Endodermal cell (in vitro differentiated cells): ENCODE measurements at regions not wholly inside any gene's neighbourhood (a gene's known extent, or its start where the extent isn't known, plus 50 kb on each side); places are given as distances from the start of the nearest gene placed in this dataset.

Experiments
- DNase-seq: peaks from one replicate; pipeline ENCODE4 v3.0.0-alpha.2; 2017
- H3K27ac ChIP-seq: 2 replicates; pipeline ENCODE4 v1.5.1; 2013; ENCODE audit warnings: mild to moderate bottlenecking, low read depth, low read length, moderate library complexity
- H3K27me3 ChIP-seq: 2 replicates; pipeline ENCODE4 v1.6.1; 2013; ENCODE audit warnings: mild to moderate bottlenecking, low read length, moderate library complexity; ENCODE audit not compliant: insufficient read depth, control insufficient read depth, poor library complexity, severe bottlenecking
- H3K36me3 ChIP-seq: 2 replicates; pipeline ENCODE4 v1.7.0; 2013; ENCODE audit warnings: mild to moderate bottlenecking, low read length, moderate library complexity; ENCODE audit not compliant: control insufficient read depth, insufficient read depth
- H3K4me1 ChIP-seq: one replicate; pipeline ENCODE4 v1.7.0; 2013; ENCODE audit warnings: low read length; ENCODE audit not compliant: control insufficient read depth, insufficient read depth
- H3K4me3 ChIP-seq: 2 replicates; pipeline ENCODE4 v1.5.1; 2013; ENCODE audit warnings: mild to moderate bottlenecking, low read length, moderate library complexity
- H3K9ac ChIP-seq: 2 replicates; pipeline ENCODE4 v1.6.1; 2013; ENCODE audit warnings: mild to moderate bottlenecking, low read length, moderate library complexity; ENCODE audit not compliant: poor library complexity, severe bottlenecking; ENCODE audit errors: extremely low read depth
- H3K9me3 ChIP-seq: 2 replicates; pipeline ENCODE4 v1.6.1; 2013; ENCODE audit warnings: mild to moderate bottlenecking, low read length, moderate library complexity; ENCODE audit not compliant: control insufficient read depth
- H3K27ac Mint-ChIP-seq: 2 replicates; pipeline ENCODE4 v1.8.0; 2020; ENCODE audit warnings: mixed read lengths
- H3K27me3 Mint-ChIP-seq: 2 replicates; pipeline ENCODE4 v1.8.0; 2021; ENCODE audit warnings: mild to moderate bottlenecking, mixed read lengths; ENCODE audit not compliant: insufficient read depth
- H3K36me3 Mint-ChIP-seq: 2 replicates; pipeline ENCODE4 v1.8.0; 2020; ENCODE audit warnings: low read depth, mixed read lengths
- H3K4me1 Mint-ChIP-seq: 2 replicates; pipeline ENCODE4 v1.8.0; 2020; ENCODE audit warnings: mixed read lengths
- H3K4me3 Mint-ChIP-seq: 2 replicates; pipeline ENCODE4 v1.8.0; 2020; ENCODE audit warnings: mild to moderate bottlenecking, moderate library complexity, mixed read lengths
- H3K9me3 Mint-ChIP-seq: 2 replicates; pipeline ENCODE4 v1.8.0; 2020; ENCODE audit warnings: mild to moderate bottlenecking, mixed read lengths
- WGBS, 2 experiments: methylation state at CpG; one replicate each; pipeline versions ENCODE4 v1.1.5 to v1.1.7; 2013; ENCODE audit warnings: missing lambda C conversion rate in 2 of 2, mixed read lengths in 1 of 2; ENCODE audit not compliant: insufficient coverage in 1 of 2, insufficient read length in 1 of 2; 5-methylcytosine and 5-hydroxymethylcytosine counted together
- TF ChIP-seq, protein P1 (sequence below): fragments of 200-600 bp; sonication (generic); conservative IDR thresholded peaks from 2 replicates; pipeline ENCODE4 v1.5.0; 2021; ENCODE audit warnings: antibody characterized with exemption, mild to moderate bottlenecking

DNA sequence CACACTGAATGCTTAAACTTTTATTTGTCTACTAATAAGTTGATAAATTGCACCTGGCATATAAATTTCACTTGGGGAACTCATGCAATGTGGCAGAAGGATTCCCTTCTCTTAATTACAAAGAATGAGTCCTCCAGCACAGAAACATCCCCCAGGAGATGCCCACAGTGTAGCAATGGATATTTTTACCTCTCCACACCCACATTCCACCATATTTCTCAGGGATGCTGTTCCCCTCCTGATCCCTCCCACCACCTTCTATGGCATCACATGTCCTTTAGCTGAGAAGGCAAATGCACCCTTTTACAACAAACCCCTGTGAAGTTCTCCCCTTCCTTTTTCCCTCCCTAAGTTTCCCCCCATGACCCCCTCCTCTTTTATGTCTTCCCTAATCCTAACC, 56.1 kb upstream of the UBASH3B start:
- Mint-ChIP-seq H3K27ac (no peak overlapping the region), H3K27me3 (peaks cover 3% of the 10 kb centered on the region), H3K4me3 (no peak overlapping the region), H3K4me1 (peaks cover 6% of the 10 kb centered on the region), H3K36me3 (no peaks in the 10 kb centered on the region), H3K9me3 (no peaks in the 10 kb centered on the region)
- Histone ChIP-seq H3K9me3 (no peaks in the 10 kb centered on the region), H3K9ac (no peak overlapping the region), H3K27me3 (no peaks in the 10 kb centered on the region), H3K4me1 (no peaks in the 10 kb centered on the region), H3K36me3 (no peaks in the 10 kb centered on the region), H3K4me3 (no peak overlapping the region), H3K27ac (no peak overlapping the region)
- no peak for DNase-seq
- TF ChIP-seq, protein P1, sequence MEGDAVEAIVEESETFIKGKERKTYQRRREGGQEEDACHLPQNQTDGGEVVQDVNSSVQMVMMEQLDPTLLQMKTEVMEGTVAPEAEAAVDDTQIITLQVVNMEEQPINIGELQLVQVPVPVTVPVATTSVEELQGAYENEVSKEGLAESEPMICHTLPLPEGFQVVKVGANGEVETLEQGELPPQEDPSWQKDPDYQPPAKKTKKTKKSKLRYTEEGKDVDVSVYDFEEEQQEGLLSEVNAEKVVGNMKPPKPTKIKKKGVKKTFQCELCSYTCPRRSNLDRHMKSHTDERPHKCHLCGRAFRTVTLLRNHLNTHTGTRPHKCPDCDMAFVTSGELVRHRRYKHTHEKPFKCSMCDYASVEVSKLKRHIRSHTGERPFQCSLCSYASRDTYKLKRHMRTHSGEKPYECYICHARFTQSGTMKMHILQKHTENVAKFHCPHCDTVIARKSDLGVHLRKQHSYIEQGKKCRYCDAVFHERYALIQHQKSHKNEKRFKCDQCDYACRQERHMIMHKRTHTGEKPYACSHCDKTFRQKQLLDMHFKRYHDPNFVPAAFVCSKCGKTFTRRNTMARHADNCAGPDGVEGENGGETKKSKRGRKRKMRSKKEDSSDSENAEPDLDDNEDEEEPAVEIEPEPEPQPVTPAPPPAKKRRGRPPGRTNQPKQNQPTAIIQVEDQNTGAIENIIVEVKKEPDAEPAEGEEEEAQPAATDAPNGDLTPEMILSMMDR, result no peak

DNA sequence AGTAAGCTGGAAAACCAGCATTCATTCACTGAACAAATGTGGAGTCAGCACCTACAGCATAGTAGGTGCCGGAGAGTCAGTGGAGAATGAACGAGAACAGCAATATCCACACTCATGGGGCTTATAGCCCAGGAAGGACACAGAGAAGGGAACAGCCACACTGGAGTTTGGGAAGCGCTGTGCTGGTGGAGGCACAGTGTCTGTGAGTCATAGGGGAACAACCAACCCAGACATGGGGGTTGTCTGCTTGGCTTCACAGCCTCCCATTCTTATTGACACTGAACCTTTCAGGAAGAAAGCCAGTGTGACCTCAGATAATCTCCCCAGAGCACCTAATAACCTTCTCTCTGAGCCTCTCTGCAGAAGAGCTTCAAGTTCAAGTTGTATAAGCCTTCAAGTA, 56.6 kb upstream of the UBASH3B start:
- Histone ChIP-seq H3K36me3 (no peaks in the 10 kb centered on the region), H3K4me1 (no peaks in the 10 kb centered on the region), H3K27ac (no peak overlapping the region), H3K4me3 (no peak overlapping the region), H3K9me3 (no peaks in the 10 kb centered on the region), H3K27me3 (no peaks in the 10 kb centered on the region), H3K9ac (no peak overlapping the region)
- Mint-ChIP-seq H3K27ac (no peak overlapping the region), H3K4me3 (no peak overlapping the region), H3K36me3 (no peaks in the 10 kb centered on the region), H3K9me3 (no peaks in the 10 kb centered on the region), H3K4me1 (peaks cover 6% of the 10 kb centered on the region), H3K27me3 (peaks cover 3% of the 10 kb centered on the region)
- WGBS, 2 experiments, result 86 to 100% methylated on average over 2 to 3 of the region's 3 CpGs
- TF ChIP-seq, protein P1, result no peak
- no peak for DNase-seq

DNA sequence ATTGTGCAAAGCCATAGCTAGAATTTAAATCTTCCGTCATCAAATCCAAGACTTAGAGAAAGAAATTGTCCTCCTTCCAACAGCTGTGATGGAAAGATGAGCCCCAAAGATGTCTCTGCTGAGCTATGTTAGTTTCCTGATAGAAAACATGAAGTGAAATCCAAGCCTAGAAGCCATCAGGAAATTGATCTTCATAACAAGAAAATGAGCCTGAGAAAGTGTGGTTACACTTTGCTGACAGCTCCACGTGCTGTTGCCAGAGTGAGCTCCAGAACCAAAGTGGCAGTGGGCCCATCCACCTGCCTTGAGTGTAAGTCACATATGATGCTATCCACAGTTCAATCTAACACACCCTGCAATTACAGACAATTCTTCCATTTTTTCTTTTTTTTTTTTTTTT, 58.0 kb upstream of the UBASH3B start:
- peaks cover 16% of the 10 kb centered on the region for H3K4me1 Mint-ChIP-seq
- Histone ChIP-seq H3K4me3 (no peak overlapping the region), H3K27ac (no peak overlapping the region), H3K9me3 (no peaks in the 10 kb centered on the region), H3K9ac (no peak overlapping the region), H3K36me3 (no peaks in the 10 kb centered on the region), H3K4me1 (no peaks in the 10 kb centered on the region), H3K27me3 (no peaks in the 10 kb centered on the region)
- 92 to 100% methylated on average over 1 to 2 of the region's 2 CpGs for WGBS, 2 experiments
- peaks cover 3% of the 10 kb centered on the region for H3K27me3 Mint-ChIP-seq
- DNase-seq, result no peak
- H3K9me3 Mint-ChIP-seq, result no peaks in the 10 kb centered on the region
- TF ChIP-seq, protein P1, result no peak
- H3K36me3 Mint-ChIP-seq, result no peaks in the 10 kb centered on the region
- H3K27ac Mint-ChIP-seq, result no peak overlapping the region
- H3K4me3 Mint-ChIP-seq, result no peak overlapping the region
